Activated CD8-positive, alpha-beta T cell treated with anti-CD3 and anti-CD28 coated beads for 36 hours (primary cell): ENCODE measurements at regions not wholly inside any gene's neighbourhood (a gene's known extent, or its start where the extent isn't known, plus 50 kb on each side); places are given as distances from the start of the nearest gene placed in this dataset.
"Not testable (repeated sequence)": the region's sequence is repeated elsewhere in the genome, so short reads cannot be mapped to it uniquely, and the experiment has no call there.

Source experiments
- ATAC-seq: fragments of 200-7000 bp; cut with Tn5 transposase; one replicate; pipeline ENCODE4 v1.10.0; 2021; ENCODE audit warnings: mild to moderate bottlenecking, moderate library complexity
- CTCF ChIA-PET: fragments of 350-600 bp; sonication (Branson Sonifier 250); formaldehyde crosslinking; loops from one replicate; lab custom pipeline; 2021; ENCODE audit warnings: antibody characterized with exemption; lab: Charles Lee
- POLR2A ChIA-PET: fragments of 350-600 bp; sonication (Branson Sonifier 250); formaldehyde crosslinking; loops from one replicate; lab custom pipeline; 2021; ENCODE audit warnings: antibody characterized with exemption; lab: Charles Lee
- DNase-seq: peaks from one replicate; pipeline ENCODE4 v3.0.0-alpha.2; 2020
- H3K27ac Mint-ChIP-seq: one replicate; pipeline ENCODE4 v1.8.0; 2021; ENCODE audit warnings: mild to moderate bottlenecking, mixed read lengths
- H3K27me3 Mint-ChIP-seq: one replicate; pipeline ENCODE4 v1.8.0; 2021; ENCODE audit warnings: mixed read lengths
- H3K36me3 Mint-ChIP-seq: one replicate; pipeline ENCODE4 v1.8.0; 2021; ENCODE audit warnings: low read depth, mixed read lengths
- H3K4me1 Mint-ChIP-seq: one replicate; pipeline ENCODE4 v1.8.0; 2021; ENCODE audit warnings: low read depth, mixed read lengths
- H3K4me3 Mint-ChIP-seq: one replicate; pipeline ENCODE4 v1.8.0; 2021; ENCODE audit warnings: mild to moderate bottlenecking, moderate library complexity, mixed read lengths
- H3K9me3 Mint-ChIP-seq: one replicate; pipeline ENCODE4 v1.8.0; 2021; ENCODE audit warnings: mixed read lengths
- intact Hi-C: fragments of 100-400 bp; cut with micrococcal nuclease; formaldehyde crosslinking; loops from one replicate; pipeline ENCODE4 v1.10.0; 2022
- TF ChIP-seq, protein P1 (sequence below): fragments of 200-600 bp; IDR thresholded peaks from one replicate; pipeline ENCODE4 v1.8.0; 2022; ENCODE audit warnings: antibody characterized with exemption, mild to moderate bottlenecking

DNA sequence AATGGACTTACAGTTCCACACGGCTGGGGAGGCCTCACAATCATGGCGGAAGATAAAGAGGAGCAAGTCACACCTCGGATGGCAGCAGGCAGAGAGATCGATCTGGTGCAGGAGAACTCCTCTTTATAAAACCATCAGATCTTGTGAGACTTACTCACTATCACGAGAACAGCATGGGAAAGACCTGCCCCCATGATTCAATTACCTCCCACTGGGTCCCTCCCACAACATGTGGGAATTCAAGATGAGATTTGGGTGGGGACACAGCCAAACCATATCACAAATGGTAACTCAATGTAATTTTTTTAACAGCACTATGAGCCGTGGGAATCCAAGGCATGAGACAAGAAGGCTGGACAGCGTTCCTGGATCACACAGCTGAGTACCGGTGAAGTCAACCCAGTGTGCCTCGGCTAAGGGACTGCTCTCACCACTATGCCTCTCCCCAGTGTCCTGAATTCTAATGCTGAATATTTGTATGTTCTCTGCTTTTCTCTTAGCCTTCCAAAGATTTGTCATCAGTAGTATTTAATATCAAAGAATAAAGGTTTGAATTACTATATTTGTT, 84.3 kb downstream of the IRS2 start:
- H3K9me3 Mint-ChIP-seq, DNase-seq, H3K36me3 Mint-ChIP-seq, H3K27ac Mint-ChIP-seq, ATAC-seq, intact Hi-C loops, CTCF ChIA-PET, POLR2A ChIA-PET, H3K4me3 Mint-ChIP-seq: not testable (repeated sequence)
- peaks cover 19% of the 10 kb centered on the region for H3K27me3 Mint-ChIP-seq
- peaks cover 12% of the 10 kb centered on the region for H3K4me1 Mint-ChIP-seq

DNA sequence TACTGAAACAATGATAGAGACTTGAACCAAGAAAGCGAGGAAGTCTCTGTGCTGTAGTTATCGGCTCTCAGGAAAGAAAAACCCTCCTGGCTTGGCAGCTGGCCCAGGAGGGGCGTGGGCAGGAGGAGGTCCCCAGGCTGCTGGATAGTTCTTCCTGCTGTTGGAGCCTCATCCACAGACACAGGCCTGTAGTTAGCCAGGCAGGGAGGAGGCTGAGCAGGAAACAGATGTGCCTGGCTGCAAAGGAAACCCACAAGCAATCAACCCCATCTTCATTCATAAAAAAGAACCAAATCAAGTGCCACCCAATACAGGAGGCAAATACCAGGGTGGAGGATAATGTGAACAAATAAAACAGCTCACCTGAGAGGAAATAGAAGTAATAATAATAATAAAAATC, 86.2 kb downstream of the IRS2 start:
- Mint-ChIP-seq H3K9me3 (no peaks in the 10 kb centered on the region), H3K36me3 (no peaks in the 10 kb centered on the region), H3K27me3 (peaks cover 18% of the 10 kb centered on the region), H3K4me1 (peaks cover 12% of the 10 kb centered on the region), H3K4me3 (no peak overlapping the region), H3K27ac (no peak overlapping the region)
- CTCF ChIA-PET, result no interaction called here
- POLR2A ChIA-PET, result no interaction called here
- DNase-seq, result no peak
- TF ChIP-seq, protein P1, sequence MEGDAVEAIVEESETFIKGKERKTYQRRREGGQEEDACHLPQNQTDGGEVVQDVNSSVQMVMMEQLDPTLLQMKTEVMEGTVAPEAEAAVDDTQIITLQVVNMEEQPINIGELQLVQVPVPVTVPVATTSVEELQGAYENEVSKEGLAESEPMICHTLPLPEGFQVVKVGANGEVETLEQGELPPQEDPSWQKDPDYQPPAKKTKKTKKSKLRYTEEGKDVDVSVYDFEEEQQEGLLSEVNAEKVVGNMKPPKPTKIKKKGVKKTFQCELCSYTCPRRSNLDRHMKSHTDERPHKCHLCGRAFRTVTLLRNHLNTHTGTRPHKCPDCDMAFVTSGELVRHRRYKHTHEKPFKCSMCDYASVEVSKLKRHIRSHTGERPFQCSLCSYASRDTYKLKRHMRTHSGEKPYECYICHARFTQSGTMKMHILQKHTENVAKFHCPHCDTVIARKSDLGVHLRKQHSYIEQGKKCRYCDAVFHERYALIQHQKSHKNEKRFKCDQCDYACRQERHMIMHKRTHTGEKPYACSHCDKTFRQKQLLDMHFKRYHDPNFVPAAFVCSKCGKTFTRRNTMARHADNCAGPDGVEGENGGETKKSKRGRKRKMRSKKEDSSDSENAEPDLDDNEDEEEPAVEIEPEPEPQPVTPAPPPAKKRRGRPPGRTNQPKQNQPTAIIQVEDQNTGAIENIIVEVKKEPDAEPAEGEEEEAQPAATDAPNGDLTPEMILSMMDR, result no peak
- ATAC-seq, result no peak
- intact Hi-C loops, result no loop called here

DNA sequence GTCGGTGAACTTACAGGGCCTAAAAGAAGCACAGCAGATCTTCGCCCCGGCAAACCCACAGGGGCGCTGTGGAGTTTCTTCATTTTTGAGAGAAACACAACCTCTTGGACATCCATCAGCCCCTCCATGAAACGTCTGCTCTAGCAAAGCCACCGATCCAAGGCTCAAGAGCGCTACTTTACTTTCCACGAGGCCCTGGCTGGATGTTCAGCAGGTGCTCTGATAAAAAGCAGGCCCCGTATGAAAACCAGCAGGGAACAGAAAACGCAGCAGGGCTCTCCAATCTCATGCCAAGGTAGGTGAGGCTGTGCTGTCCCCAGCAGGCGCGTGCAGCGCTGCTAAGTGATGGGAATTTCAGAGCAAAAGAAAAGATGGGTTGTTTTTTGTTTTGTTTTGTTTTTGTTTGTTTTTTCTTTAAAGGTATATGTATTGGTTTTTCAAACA, 86.7 kb downstream of the IRS2 start:
- H3K4me3 Mint-ChIP-seq, result no peak overlapping the region
- H3K4me1 Mint-ChIP-seq, result peaks cover 7% of the 10 kb centered on the region
- ChIA-PET CTCF (interaction anchor here (0.6 to 1.1 kb wide), 3 partner anchors 11 to 75 kb away, joined by 3 read pairs; no protein-coding TSS in a partner anchor), POLR2A (no interaction called here)
- peaks cover 13% of the 10 kb centered on the region for H3K27me3 Mint-ChIP-seq
- no peaks in the 10 kb centered on the region for H3K9me3 Mint-ChIP-seq
- TF ChIP-seq, protein P1, result no peak
- DNase-seq, result no peak
- H3K36me3 Mint-ChIP-seq, result no peaks in the 10 kb centered on the region
- intact Hi-C loops, result no loop called here
- no peak overlapping the region for H3K27ac Mint-ChIP-seq
- ATAC-seq, result no peak

DNA sequence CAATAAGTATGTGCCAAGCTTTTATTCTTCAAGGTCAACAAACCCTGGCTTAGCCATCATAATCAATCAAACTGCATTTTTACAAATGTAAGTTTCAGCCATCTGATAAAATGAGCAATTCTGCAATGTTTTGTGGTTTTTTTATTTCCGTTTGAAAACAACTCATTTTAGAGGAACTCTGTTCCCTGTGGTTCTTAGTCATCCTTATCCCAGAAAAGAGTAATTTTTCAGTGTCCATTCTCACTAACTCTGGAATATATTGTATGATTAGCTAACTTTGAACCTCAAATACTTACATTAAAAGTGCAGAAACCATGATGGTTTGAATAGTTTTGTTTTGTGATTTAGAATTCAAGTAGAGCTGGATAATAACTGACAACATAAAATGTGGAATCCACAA, 87.6 kb downstream of the IRS2 start:
- CTCF ChIA-PET, result interaction anchor here (1.0 to 1.1 kb wide), 2 partner anchors 12 to 15 kb away, joined by 3 read pairs; no protein-coding TSS in a partner anchor
- POLR2A ChIA-PET, result no interaction called here
- Mint-ChIP-seq H3K9me3 (no peaks in the 10 kb centered on the region), H3K4me3 (no peak overlapping the region), H3K4me1 (peaks cover 7% of the 10 kb centered on the region), H3K27me3 (peaks cover 4% of the 10 kb centered on the region), H3K27ac (no peak overlapping the region), H3K36me3 (no peaks in the 10 kb centered on the region)
- no peak for ATAC-seq
- intact Hi-C loops, result no loop called here
- no peak for DNase-seq
- TF ChIP-seq, protein P1, result no peak

DNA sequence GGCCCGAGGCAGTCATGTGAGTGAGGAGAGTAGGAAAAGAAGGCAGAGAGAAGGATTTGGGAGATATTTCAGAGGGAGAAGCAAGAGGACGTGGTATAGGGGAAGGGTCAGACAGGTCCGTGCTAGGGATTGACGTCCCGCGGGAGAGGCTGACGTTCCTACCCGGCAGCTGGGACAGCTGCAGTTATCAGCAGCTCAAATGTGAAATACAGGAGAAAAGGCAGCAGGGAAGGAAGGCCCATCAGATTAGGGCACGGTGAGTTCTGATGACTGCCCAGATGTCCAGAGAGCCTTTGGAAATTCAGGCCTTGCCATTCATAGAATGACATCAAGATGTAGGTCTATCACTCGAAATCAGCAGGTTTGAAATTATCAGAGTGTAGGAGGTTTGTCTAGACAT, 88.4 kb downstream of the IRS2 start:
- ATAC-seq (no peak), DNase-seq (no peak)
- Mint-ChIP-seq H3K27me3 (peaks cover 4% of the 10 kb centered on the region), H3K4me1 (peaks cover 7% of the 10 kb centered on the region), H3K27ac (no peak overlapping the region), H3K9me3 (no peaks in the 10 kb centered on the region), H3K4me3 (no peak overlapping the region), H3K36me3 (no peaks in the 10 kb centered on the region)
- ChIA-PET CTCF (no interaction called here), POLR2A (no interaction called here)
- intact Hi-C loops, result no loop called here
- TF ChIP-seq, protein P1, result no peak
